PC-3 (cell line): ENCODE measurements at regions not wholly inside any gene's neighbourhood (a gene's known extent, or its start where the extent isn't known, plus 50 kb on each side); places are given as distances from the start of the nearest gene placed in this dataset.

ENCODE experiments used
- ATAC-seq: fragments of 200-7000 bp; cut with Tn5 transposase; 2 replicates; pipeline ENCODE4 v1.9.1; 2020; ENCODE audit warnings: mild to moderate bottlenecking, moderate library complexity
- BruUV-seq: library from RNA; stranded (reverse); fragments of 400-500 nt; replicated peaks from 2 replicates; lab custom pipeline; 2021; lab: Mats Ljungman, UMichigan
- CTCF ChIA-PET: fragments of 300-600 bp; sonication (Branson Sonifier 250); formaldehyde crosslinking; loops from one replicate; lab custom pipeline; 2022; ENCODE audit warnings: antibody characterized with exemption; lab: Charles Lee
- POLR2A ChIA-PET: fragments of 300-600 bp; sonication (Branson Sonifier 250); formaldehyde crosslinking; loops from one replicate; lab custom pipeline; 2022; ENCODE audit warnings: antibody characterized with exemption; ENCODE audit not compliant: unreplicated experiment; lab: Charles Lee
- DNase-seq: peaks from one replicate; pipeline ENCODE4 v3.0.0-alpha.2; 2015
- H2AFZ ChIP-seq: fragments of 300-600 bp; sonication (generic); 2 replicates; pipeline ENCODE4 v1.6.0; 2016; ENCODE audit warnings: antibody characterized with exemption, low read length
- H3F3A ChIP-seq: fragments of 300-600 bp; sonication (generic); one replicate; pipeline ENCODE4 v1.6.0; 2017; ENCODE audit warnings: antibody characterized with exemption, low read length, control low read depth, mild to moderate bottlenecking; ENCODE audit not compliant: unreplicated experiment
- H3K27ac ChIP-seq: fragments of 300-600 bp; sonication (generic); 2 replicates; pipeline ENCODE4 v1.5.1; 2016; ENCODE audit warnings: mild to moderate bottlenecking, low read length
- H3K27me3 ChIP-seq: fragments of 300-600 bp; sonication (generic); 2 replicates; pipeline ENCODE4 v1.6.1; 2016; ENCODE audit warnings: low read length, mixed read lengths
- H3K36me3 ChIP-seq: fragments of 300-600 bp; sonication (generic); 2 replicates; pipeline ENCODE4 v1.6.1; 2016; ENCODE audit warnings: low read depth, mixed run types, low read length, mixed read lengths
- H3K4me1 ChIP-seq: fragments of 300-600 bp; sonication (generic); 2 replicates; pipeline ENCODE4 v1.5.1; 2016; ENCODE audit warnings: low read length; ENCODE audit not compliant: insufficient read depth
- H3K4me2 ChIP-seq: fragments of 300-600 bp; sonication (generic); 2 replicates; pipeline ENCODE4 v1.6.0; 2016; ENCODE audit warnings: low read length
- H3K4me3 ChIP-seq: fragments of 300-600 bp; sonication (generic); 2 replicates; pipeline ENCODE4 v1.5.1; 2016; ENCODE audit warnings: mild to moderate bottlenecking, low read length, mixed read lengths
- H3K79me2 ChIP-seq: fragments of 300-600 bp; sonication (generic); 2 replicates; pipeline ENCODE4 v1.6.1; 2017; ENCODE audit warnings: low read length, mixed read lengths
- H3K9ac ChIP-seq: fragments of 300-600 bp; sonication (generic); 2 replicates; pipeline ENCODE4 v1.6.0; 2016; ENCODE audit warnings: mild to moderate bottlenecking, low read length
- H3K9me2 ChIP-seq: fragments of 300-600 bp; sonication (generic); replicated peaks from 2 replicates; pipeline ENCODE4 v1.6.1; 2016; ENCODE audit warnings: mixed run types, low read length, mixed read lengths
- H3K9me3 ChIP-seq: fragments of 300-600 bp; sonication (generic); 2 replicates; pipeline ENCODE4 v1.6.1; 2016; ENCODE audit warnings: low read length, mixed read lengths
- H4K20me1 ChIP-seq: fragments of 300-600 bp; sonication (generic); 2 replicates; pipeline ENCODE4 v1.6.1; 2016; ENCODE audit warnings: low read length, mixed read lengths
- EZH2 ChIP-seq: fragments of 300-600 bp; sonication (generic); IDR thresholded peaks from one replicate; pipeline ENCODE4 v1.6.1; 2017; ENCODE audit warnings: antibody characterized with exemption, mild to moderate bottlenecking, low read length; ENCODE audit not compliant: unreplicated experiment
- EZH2phosphoT487 ChIP-seq: fragments of 300-600 bp; sonication (generic); IDR thresholded peaks from 2 replicates; pipeline ENCODE4 v1.6.1; 2018; ENCODE audit warnings: mild to moderate bottlenecking, antibody characterized with exemption, low read length, borderline replicate concordance
- intact Hi-C: fragments of 100-400 bp; cut with micrococcal nuclease; formaldehyde crosslinking; loops from 2 replicates; pipeline ENCODE4 v1.9.0; 2023
- TF ChIP-seq, protein P1 (sequence below): fragments of 300-600 bp; sonication (generic); conservative IDR thresholded peaks from 2 replicates; pipeline ENCODE4 v1.5.1; 2017; ENCODE audit warnings: antibody characterized with exemption, low read depth, mild to moderate bottlenecking, low read length

DNA sequence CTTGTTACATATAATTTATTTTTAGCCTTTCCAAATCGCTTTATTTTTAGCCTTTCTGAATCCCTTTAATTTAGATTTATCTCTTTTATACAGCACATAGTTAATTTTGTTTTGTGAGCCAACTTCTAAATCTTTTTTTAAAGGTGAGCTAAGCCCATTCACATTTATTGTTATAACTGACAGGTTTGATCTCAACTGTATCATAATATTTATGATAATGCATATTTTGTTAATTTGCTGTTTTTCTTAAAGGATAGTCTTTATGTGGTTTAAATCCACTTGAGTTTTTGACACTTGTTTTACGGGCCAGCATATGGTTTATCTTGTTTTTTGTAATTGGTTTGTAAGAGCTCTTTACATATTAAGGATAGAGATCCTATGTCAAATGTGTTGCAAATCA, 177.8 kb upstream of the SMIM23 start:
- CTCF ChIA-PET, result no interaction called here

DNA sequence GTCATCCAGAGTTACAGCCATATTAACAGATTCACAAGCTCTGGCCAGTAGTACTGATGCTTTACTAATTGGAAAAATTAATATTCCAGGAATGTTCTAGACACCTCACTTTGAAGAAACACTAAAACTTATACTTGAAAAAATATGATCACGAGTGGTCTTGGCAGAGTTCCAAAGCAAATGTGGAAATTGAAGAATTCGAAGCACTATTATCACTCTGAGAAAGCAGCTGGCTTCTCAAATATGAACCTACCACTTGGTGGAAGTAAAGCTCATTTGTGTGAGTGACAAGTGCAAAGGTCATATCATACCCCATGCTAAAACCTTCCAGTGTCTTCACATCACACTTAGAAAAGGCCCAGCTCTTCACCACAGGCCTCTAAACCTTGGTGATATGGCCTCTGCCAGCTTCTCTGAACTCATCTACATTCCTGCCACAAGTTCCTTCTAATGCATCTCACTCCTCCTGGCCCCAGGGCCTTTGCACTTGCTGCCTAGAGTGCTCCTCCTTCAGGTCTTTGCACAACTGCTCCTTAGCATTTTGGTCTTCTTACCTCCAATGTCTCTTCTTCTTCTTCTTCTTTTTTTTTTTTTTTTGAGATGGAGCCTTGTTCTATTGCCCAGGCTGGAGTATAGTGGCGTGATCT, 175.7 kb upstream of the SMIM23 start:
- CTCF ChIA-PET, result no interaction called here
- Histone ChIP-seq H3K9me2 (no peaks in the 10 kb centered on the region; the same call in 1 of the 2 replicates), H4K20me1 (no peaks in the 10 kb centered on the region), H3K4me2 (no peak overlapping the region), H2AFZ (no peak overlapping the region), H3K9me3 (peaks cover 10% of the 10 kb centered on the region; the same call in 1 of the 2 replicates), H3K4me1 (no peaks in the 10 kb centered on the region), H3K27me3 (peaks cover 26% of the 10 kb centered on the region; the same call in 1 of the 2 replicates), H3K27ac (no peak overlapping the region), H3K79me2 (no peaks in the 10 kb centered on the region), H3K4me3 (no peak overlapping the region), H3F3A (no peaks in the 10 kb centered on the region), H3K9ac (no peak overlapping the region), H3K36me3 (no peaks in the 10 kb centered on the region)
- TF ChIP-seq EZH2phosphoT487 (no peak), EZH2 (no peak)
- TF ChIP-seq, protein P1, sequence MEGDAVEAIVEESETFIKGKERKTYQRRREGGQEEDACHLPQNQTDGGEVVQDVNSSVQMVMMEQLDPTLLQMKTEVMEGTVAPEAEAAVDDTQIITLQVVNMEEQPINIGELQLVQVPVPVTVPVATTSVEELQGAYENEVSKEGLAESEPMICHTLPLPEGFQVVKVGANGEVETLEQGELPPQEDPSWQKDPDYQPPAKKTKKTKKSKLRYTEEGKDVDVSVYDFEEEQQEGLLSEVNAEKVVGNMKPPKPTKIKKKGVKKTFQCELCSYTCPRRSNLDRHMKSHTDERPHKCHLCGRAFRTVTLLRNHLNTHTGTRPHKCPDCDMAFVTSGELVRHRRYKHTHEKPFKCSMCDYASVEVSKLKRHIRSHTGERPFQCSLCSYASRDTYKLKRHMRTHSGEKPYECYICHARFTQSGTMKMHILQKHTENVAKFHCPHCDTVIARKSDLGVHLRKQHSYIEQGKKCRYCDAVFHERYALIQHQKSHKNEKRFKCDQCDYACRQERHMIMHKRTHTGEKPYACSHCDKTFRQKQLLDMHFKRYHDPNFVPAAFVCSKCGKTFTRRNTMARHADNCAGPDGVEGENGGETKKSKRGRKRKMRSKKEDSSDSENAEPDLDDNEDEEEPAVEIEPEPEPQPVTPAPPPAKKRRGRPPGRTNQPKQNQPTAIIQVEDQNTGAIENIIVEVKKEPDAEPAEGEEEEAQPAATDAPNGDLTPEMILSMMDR, result no peak
- POLR2A ChIA-PET, result no interaction called here
- ATAC-seq (no peak), DNase-seq (no peak)
- intact Hi-C loops, result loop anchor here (10.0 kb wide), 1 partner anchor 125 kb away; no protein-coding TSS in a partner anchor
- BruUV-seq, result no TSS peak

More for the DNA sequence above, 177.8 kb upstream of the SMIM23 start:
- no peaks in the 10 kb centered on the region for H3K79me2 ChIP-seq
- no TSS peak for BruUV-seq
- H3K4me2 ChIP-seq, result no peak overlapping the region
- H3K9ac ChIP-seq, result no peak overlapping the region
- H3K4me3 ChIP-seq, result no peak overlapping the region
- H3K4me1 ChIP-seq, result no peaks in the 10 kb centered on the region
- H4K20me1 ChIP-seq, result no peaks in the 10 kb centered on the region
- POLR2A ChIA-PET, result no interaction called here
- no peaks in the 10 kb centered on the region for H3K36me3 ChIP-seq
- peaks cover 10% of the 10 kb centered on the region; the same call in 1 of the 2 replicates for H3K9me3 ChIP-seq
- no peaks in the 10 kb centered on the region for H3F3A ChIP-seq
- no peak overlapping the region for H3K27ac ChIP-seq
- H2AFZ ChIP-seq, result no peak overlapping the region
- no peak for ATAC-seq
- peaks cover 34% of the 10 kb centered on the region for H3K27me3 ChIP-seq
- intact Hi-C loops, result no loop called here
- TF ChIP-seq, protein P1, result no peak
- TF ChIP-seq EZH2phosphoT487, result no peak
- H3K9me2 ChIP-seq, result no peaks in the 10 kb centered on the region; the same call in 1 of the 2 replicates
- DNase-seq, result no peak

DNA sequence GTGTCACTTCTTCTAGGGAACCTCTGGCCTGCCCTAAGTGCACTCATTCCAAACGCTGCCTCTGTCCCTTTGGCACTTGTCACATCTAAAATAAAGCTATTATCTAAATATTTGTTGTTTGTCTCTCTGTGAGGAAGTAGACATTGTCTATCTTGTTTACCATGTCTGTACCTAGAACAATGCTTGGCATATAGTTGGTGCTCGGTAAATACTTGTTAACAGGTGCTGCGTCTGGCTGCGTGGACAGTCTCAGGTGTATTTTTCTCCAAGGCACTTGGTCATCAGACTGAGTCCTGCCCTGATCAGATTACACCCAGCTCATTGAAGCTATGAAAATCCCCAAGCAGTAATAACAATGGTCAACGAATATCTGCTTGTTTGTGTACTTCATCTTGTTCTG, 174.9 kb upstream of the SMIM23 start:
- H3K4me1 ChIP-seq, result no peaks in the 10 kb centered on the region
- H3K79me2 ChIP-seq, result no peaks in the 10 kb centered on the region
- ChIA-PET POLR2A (no interaction called here), CTCF (no interaction called here)
- H3K4me3 ChIP-seq, result no peak overlapping the region
- no peaks in the 10 kb centered on the region; the same call in 1 of the 2 replicates for H3K9me2 ChIP-seq
- H4K20me1 ChIP-seq, result no peaks in the 10 kb centered on the region
- H3K27ac ChIP-seq, result no peak overlapping the region
- BruUV-seq, result no TSS peak
- H3K9ac ChIP-seq, result no peak overlapping the region
- H3K4me2 ChIP-seq, result no peak overlapping the region
- no peaks in the 10 kb centered on the region for H3K36me3 ChIP-seq
- peaks cover 10% of the 10 kb centered on the region; the same call in 1 of the 2 replicates for H3K9me3 ChIP-seq
- TF ChIP-seq, protein P1, result no peak
- no peak for TF ChIP-seq EZH2
- no peak for TF ChIP-seq EZH2phosphoT487
- no peak overlapping the region for H2AFZ ChIP-seq
- DNase-seq (no peak), ATAC-seq (no peak)
- intact Hi-C loops, result loop anchor here (10.0 kb wide), 1 partner anchor 126 kb away; no protein-coding TSS in a partner anchor
- peaks cover 28% of the 10 kb centered on the region; the same call in 1 of the 2 replicates for H3K27me3 ChIP-seq
- no peaks in the 10 kb centered on the region for H3F3A ChIP-seq
